Transverse colon (tissue), 4 donors: ENCODE measurements at regions not wholly inside any gene's neighbourhood (a gene's known extent, or its start where the extent isn't known, plus 50 kb on each side); places are given as distances from the start of the nearest gene placed in this dataset.

Source experiments
- POLR2A ChIP-seq: fragments of 450-650 bp; IDR thresholded peaks from one replicate; pipeline ENCODE4 v1.6.1; 2016; ENCODE audit warnings: antibody characterized with exemption, mild to moderate bottlenecking, moderate library complexity
- POLR2AphosphoS5 ChIP-seq, 3 donors: sonication (generic); formaldehyde crosslinking; IDR thresholded peaks; one replicate each; pipeline ENCODE4 v1.6.1; 2016; ENCODE audit warnings: antibody characterized with exemption in 3 of 3
- TF ChIP-seq, protein P1 (sequence below), 5 experiments: fragments of 200-600 bp in 3 of 5; fragments of 450-650 bp in 2 of 5; sonication (generic) in 3 of 5; IDR thresholded peaks; 1 replicate in 2 of 5; 2 replicates in 3 of 5; pipeline ENCODE4 v1.5.1; 2016 to 2017; ENCODE audit warnings: antibody characterized with exemption in 5 of 5, inconsistent platforms in 3 of 5, mild to moderate bottlenecking in 2 of 5, moderate library complexity in 1 of 5

- TF ChIP-seq POLR2AphosphoS5 (IDR thresholded peaks at IDR 0.05) (no peak), POLR2A (no peak)
- TF ChIP-seq, protein P1, sequence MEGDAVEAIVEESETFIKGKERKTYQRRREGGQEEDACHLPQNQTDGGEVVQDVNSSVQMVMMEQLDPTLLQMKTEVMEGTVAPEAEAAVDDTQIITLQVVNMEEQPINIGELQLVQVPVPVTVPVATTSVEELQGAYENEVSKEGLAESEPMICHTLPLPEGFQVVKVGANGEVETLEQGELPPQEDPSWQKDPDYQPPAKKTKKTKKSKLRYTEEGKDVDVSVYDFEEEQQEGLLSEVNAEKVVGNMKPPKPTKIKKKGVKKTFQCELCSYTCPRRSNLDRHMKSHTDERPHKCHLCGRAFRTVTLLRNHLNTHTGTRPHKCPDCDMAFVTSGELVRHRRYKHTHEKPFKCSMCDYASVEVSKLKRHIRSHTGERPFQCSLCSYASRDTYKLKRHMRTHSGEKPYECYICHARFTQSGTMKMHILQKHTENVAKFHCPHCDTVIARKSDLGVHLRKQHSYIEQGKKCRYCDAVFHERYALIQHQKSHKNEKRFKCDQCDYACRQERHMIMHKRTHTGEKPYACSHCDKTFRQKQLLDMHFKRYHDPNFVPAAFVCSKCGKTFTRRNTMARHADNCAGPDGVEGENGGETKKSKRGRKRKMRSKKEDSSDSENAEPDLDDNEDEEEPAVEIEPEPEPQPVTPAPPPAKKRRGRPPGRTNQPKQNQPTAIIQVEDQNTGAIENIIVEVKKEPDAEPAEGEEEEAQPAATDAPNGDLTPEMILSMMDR (IDR thresholded peaks at IDR 0.05): no peak
Measured at GRCh38 chr2:188713961-188714360, 260.2 kb upstream of the COL3A1 start.
